IPS-18a (cell line): ENCODE measurements at regions not wholly inside any gene's neighbourhood (a gene's known extent, or its start where the extent isn't known, plus 50 kb on each side); places are given as distances from the start of the nearest gene placed in this dataset.
"Not testable (repeated sequence)": the region's sequence is repeated elsewhere in the genome, so short reads cannot be mapped to it uniquely, and the experiment has no call there.

ENCODE experiments used
- H3K27ac ChIP-seq: one replicate; pipeline ENCODE4 v1.5.1; 2013; ENCODE audit warnings: low read length
- H3K27me3 ChIP-seq: one replicate; pipeline ENCODE4 v1.6.1; 2013; ENCODE audit warnings: mild to moderate bottlenecking, low read length; ENCODE audit not compliant: control insufficient read depth, insufficient read depth
- H3K36me3 ChIP-seq: one replicate; pipeline ENCODE4 v1.6.1; 2013; ENCODE audit warnings: low read depth, low read length; ENCODE audit not compliant: control insufficient read depth
- H3K4me1 ChIP-seq: one replicate; pipeline ENCODE4 v1.6.1; 2013; ENCODE audit warnings: low read depth, low read length; ENCODE audit not compliant: control insufficient read depth
- H3K4me3 ChIP-seq: one replicate; pipeline ENCODE4 v1.5.1; 2013; ENCODE audit warnings: low read length
- H3K9ac ChIP-seq: one replicate; pipeline ENCODE4 v1.6.1; 2013; ENCODE audit warnings: mild to moderate bottlenecking, low read length, moderate library complexity
- H3K9me3 ChIP-seq: one replicate; pipeline ENCODE4 v1.6.1; 2013; ENCODE audit warnings: low read depth, low read length; ENCODE audit not compliant: control insufficient read depth

DNA sequence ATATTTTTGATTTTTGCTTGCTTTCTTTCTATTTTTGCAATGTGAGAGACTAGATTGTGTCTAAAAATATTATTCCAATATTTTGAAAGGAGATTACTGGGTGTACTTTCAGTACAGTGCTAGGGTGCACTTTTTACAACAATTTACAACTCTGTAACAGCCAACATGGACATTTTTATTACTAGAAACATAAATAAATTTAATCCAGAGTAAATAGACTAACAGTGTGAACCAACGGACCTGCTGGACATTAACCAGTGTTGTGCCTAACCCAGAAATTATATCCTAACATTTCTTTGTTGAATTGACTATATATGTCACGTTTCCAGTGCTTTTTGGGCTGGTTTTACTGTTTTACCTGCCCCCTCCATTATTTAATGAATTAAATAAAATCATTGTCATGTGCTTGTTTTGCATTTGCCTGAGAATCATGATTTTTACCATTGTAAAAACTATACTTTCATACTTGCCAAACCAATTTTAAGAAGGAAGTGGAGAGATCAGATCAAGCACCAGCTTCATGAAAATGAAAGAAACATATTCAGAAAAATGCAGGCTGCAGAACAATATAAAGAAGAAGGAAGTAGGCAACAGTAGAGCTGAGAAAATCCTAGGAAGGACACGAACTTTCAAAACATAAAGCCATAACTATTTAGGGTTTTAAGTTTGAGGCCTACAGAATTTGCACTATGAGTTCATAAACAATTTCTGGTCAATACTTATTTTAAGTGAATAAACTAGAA, 400.8 kb upstream of the PIK3R1 start:
- Histone ChIP-seq H3K4me3 (no peak overlapping the region), H3K27ac (no peak overlapping the region), H3K36me3 (no peaks in the 10 kb centered on the region), H3K9ac (no peak overlapping the region), H3K4me1 (no peaks in the 10 kb centered on the region), H3K9me3 (no peaks in the 10 kb centered on the region), H3K27me3 (no peaks in the 10 kb centered on the region)

DNA sequence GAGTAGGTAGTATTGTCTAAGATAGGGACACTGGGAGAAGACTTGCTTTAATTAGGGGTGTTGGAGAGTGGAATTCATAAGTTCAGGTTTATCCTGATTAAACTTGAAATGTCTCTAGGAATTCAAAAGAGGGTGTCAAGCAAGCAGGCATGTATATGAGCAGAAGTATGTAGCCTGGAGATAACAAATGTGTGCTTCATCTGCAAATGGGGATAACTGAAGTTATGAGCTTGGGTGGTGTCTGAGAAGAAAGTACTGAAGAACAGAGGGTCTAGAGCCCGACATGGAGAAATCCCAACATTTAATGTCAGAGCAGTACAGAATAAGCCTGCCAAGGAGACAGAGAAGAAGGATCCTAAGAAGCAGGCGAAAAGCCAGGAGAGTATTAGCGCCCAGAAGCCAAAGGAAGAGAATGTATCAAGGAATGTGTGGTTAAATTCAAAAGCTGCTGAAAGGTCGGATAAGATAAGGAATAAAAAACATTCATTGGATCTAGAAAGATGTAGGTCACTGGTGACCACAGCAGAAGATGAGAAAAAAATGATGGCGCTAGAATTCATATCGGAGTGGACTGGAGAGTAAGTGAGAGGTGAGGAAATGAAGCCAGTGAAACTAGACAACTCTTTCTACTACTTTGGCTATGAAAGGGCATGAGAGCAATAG, 401.5 kb upstream of the PIK3R1 start:
- no peak overlapping the region for H3K9ac ChIP-seq
- H3K27ac ChIP-seq: no peak overlapping the region
- H3K4me3 ChIP-seq: no peak overlapping the region
- no peaks in the 10 kb centered on the region for H3K36me3 ChIP-seq
- H3K9me3 ChIP-seq: no peaks in the 10 kb centered on the region
- no peaks in the 10 kb centered on the region for H3K27me3 ChIP-seq
- no peaks in the 10 kb centered on the region for H3K4me1 ChIP-seq

DNA sequence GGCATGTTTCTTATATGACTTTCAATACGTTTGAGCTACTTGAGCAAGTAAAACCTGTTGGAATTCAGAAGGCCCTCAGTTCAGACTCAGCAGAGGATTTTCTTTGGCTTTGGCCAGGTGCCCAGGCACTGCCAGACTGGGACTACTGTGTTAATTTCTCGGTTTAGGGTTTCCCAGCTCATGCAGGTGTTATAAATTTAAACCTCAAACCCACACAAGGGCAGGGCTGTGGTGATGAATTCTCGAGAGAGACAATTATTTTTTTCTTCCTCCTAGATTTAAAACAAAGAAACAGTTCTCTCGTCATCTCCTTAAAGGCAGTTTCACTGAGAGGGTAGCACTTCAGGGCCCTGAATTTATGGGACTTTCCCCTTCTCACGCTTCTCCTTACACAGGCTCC, 406.0 kb upstream of the PIK3R1 start:
- Histone ChIP-seq H3K9ac (no peak overlapping the region), H3K4me1 (peaks cover 17% of the 10 kb centered on the region), H3K36me3 (no peaks in the 10 kb centered on the region), H3K27me3 (no peaks in the 10 kb centered on the region), H3K9me3 (no peaks in the 10 kb centered on the region), H3K4me3 (no peak overlapping the region), H3K27ac (no peak overlapping the region)

DNA sequence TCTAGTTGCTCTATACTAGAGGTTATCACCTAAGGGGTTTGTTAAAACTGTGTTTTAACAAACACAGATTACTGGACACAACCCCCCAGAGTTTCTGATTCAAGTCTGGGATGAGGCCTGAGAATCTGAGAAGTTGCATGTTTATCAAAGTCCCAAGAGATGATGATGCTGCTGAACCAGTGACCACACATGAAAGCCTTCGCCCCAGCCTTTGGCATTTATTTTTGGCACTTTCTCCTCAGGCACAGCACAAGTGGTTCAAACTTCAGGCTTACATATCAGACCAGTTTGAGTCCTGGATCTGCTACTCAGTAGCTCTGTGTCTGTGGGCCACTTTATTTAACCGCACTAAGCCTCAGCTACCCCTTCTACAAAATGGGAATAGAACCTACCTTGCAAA, 407.2 kb upstream of the PIK3R1 start:
- no peak overlapping the region for H3K9ac ChIP-seq
- no peaks in the 10 kb centered on the region for H3K9me3 ChIP-seq
- no peak overlapping the region for H3K27ac ChIP-seq
- H3K4me3 ChIP-seq: no peak overlapping the region
- no peaks in the 10 kb centered on the region for H3K36me3 ChIP-seq
- H3K4me1 ChIP-seq: peaks cover 17% of the 10 kb centered on the region
- H3K27me3 ChIP-seq: no peaks in the 10 kb centered on the region

DNA sequence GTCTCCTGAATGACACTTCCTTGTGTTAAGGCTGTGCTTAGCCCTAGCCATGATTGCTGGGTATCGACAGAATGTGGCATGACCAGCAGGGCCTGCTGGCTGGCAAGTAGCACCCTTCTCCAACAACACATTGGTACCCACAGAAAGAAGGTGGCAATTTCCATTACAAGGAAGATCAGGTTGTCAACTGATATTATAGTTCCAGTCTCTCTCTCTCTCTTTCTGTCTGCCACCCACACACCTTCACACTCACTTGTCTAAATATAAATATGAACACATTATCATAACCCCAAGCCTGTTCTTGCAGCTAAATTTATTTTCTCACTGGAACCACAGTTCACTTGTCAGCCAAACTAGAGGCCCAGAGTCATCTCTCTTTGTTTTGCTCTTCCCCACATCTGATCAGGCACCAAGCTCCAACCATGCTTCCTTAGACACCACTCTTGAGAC, 408.1 kb upstream of the PIK3R1 start:
- Histone ChIP-seq H3K4me3 (no peak overlapping the region), H3K27ac (no peak overlapping the region), H3K9ac (no peak overlapping the region), H3K27me3 (no peaks in the 10 kb centered on the region), H3K9me3 (no peaks in the 10 kb centered on the region), H3K36me3 (no peaks in the 10 kb centered on the region), H3K4me1 (peaks cover 17% of the 10 kb centered on the region)

DNA sequence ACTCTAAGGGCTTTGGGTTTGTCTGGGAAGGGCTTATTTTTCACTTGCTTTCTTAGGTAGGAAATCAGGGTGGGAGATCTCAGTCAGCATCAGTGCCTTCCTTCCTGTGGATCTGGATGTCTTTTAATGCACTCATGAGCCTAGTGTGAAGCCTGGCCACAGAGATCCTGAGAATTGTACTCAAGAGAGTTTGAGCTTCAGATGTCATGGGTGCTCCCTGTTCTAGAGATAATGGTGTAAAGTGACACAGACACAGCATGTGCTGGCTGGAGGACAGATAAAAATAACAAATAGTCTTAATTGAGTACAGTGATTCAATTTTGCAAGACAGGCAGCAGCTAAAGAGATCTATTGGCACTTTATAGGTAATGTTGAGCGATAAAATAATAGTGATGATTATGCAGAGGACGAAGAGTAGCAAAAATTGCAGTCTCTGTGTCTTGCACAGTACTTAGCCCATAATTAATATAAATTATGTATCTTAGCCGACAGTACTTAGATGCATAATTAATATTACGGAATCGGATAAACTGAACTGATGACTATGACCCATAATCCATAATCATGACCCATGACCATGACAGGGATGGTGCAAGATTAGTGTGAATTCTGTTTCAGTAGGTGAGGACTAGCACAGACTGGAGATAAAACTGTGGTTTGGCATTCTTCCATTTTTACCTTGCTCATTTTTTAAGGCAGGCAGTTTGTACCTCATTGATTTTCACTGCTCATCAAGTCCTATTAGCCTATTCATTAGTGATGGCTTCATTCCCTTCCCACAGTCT, 408.7 kb upstream of the PIK3R1 start:
- Histone ChIP-seq H3K4me3 (peak overlapping the region; percentile 1), H3K36me3 (no peaks in the 10 kb centered on the region), H3K4me1 (peaks cover 17% of the 10 kb centered on the region), H3K9me3 (no peaks in the 10 kb centered on the region), H3K27me3 (no peaks in the 10 kb centered on the region), H3K27ac (peak overlapping the region; percentile 38), H3K9ac (peak overlapping the region; percentile 37)

DNA sequence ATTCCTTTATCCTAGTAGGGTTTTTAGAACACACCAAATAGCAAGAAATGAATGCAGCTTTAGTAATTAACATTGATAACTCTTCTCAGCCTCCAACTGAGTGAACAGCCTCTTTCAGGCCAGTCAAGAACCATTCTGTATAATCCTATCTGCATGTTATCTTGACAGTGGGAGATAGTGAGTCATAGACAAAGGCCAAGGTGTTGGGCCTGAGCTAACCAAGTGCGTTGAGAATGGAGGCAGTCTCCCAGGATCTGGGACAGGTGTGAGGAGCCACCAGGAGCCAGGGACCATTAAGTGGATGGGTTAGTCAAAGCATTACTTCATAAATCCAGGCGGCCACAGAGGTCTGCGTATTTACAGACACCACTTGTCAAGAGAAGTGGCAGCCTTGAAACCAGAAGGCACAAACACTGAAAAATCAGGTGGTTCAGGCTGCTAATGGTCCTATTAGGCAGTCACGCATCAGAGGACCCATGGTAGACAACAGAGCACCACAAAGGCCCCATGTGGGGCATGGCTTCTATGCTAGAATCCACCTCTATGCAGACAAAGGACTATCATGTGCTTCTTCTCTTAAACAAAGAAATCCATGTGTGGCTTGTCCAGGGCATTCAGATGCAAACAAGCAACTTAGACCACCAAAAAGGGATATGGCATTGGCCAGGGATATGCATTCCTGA, 409.7 kb upstream of the PIK3R1 start:
- Histone ChIP-seq H3K9ac (peak overlapping the region; percentile 37), H3K9me3 (no peaks in the 10 kb centered on the region), H3K4me3 (peak overlapping the region; percentile 1), H3K27me3 (no peaks in the 10 kb centered on the region), H3K27ac (peak overlapping the region; percentile 38), H3K4me1 (peaks cover 17% of the 10 kb centered on the region), H3K36me3 (no peaks in the 10 kb centered on the region)

DNA sequence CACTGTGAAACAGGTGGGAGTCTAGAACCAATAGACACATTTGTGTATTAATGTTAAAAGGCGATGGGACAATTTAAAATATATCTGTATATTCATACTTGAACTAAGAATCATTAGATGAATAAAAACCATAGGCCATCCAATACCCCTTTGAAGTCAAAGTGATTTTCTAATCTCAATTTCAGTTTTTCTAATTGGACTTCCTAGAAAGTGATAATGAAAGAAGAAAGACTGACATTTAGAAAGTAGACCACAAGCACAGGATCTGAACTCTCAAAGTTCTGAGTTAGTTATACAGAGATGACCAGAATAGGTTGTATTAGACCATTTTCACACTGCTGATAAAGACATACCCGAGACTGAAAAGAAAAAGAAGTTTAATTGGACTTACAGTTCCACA, 412.8 kb upstream of the PIK3R1 start:
- Histone ChIP-seq H3K27me3 (no peaks in the 10 kb centered on the region), H3K9me3 (peaks cover 7% of the 10 kb centered on the region), H3K36me3 (no peaks in the 10 kb centered on the region), H3K9ac (no peak overlapping the region), H3K4me1 (peaks cover 17% of the 10 kb centered on the region), H3K27ac (no peak overlapping the region), H3K4me3 (no peak overlapping the region)

DNA sequence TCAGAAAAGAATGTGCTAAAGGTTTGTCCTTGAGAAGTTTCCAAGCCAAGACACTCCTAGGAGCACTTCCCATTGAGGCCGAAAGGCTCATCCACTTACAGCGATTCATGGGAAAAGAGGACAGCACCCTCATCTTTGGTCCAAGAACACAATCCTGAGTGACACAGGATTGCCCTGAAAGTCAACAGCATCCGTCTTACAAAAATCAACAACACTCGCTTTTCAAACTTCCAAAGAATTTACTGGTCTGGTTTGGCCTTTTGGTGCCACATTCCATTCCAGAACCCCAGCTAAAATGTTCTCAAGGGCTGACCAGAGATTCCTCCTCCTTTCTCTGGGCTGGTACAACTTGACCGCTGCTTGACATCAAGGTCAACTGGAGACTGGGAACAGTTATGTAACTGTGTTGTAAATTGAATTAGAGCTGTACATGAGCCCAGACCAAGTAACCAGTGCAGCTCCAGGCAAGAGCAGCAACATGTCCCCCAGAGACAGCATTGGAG, 415.8 kb upstream of the PIK3R1 start:
- no peak overlapping the region for H3K4me3 ChIP-seq
- H3K9ac ChIP-seq: no peak overlapping the region
- no peaks in the 10 kb centered on the region for H3K27me3 ChIP-seq
- no peaks in the 10 kb centered on the region for H3K36me3 ChIP-seq
- H3K9me3 ChIP-seq: peaks cover 7% of the 10 kb centered on the region
- H3K27ac ChIP-seq: no peak overlapping the region
- H3K4me1 ChIP-seq: no peaks in the 10 kb centered on the region

DNA sequence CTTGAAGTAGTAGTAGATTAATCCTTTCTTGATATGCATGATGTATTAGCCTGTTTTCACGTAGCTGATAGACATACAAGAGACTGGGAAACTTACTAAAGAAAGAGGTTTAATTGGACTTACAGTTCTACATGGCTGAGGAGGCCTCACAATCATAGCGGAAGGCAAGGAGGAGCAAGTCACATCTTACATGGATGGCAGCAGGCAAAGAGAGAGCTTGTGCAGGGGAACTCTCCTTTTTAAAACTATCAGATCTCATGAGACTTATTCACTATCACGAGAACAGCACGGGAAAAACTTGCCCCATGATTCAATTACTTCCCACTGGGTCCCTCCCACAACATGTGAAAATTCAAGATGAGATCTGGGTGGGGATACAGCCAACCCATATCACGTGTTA, 417.1 kb upstream of the PIK3R1 start:
- H3K27me3 ChIP-seq, H3K9me3 ChIP-seq, H3K4me1 ChIP-seq, H3K36me3 ChIP-seq, H3K4me3 ChIP-seq, H3K27ac ChIP-seq, H3K9ac ChIP-seq: not testable (repeated sequence)

DNA sequence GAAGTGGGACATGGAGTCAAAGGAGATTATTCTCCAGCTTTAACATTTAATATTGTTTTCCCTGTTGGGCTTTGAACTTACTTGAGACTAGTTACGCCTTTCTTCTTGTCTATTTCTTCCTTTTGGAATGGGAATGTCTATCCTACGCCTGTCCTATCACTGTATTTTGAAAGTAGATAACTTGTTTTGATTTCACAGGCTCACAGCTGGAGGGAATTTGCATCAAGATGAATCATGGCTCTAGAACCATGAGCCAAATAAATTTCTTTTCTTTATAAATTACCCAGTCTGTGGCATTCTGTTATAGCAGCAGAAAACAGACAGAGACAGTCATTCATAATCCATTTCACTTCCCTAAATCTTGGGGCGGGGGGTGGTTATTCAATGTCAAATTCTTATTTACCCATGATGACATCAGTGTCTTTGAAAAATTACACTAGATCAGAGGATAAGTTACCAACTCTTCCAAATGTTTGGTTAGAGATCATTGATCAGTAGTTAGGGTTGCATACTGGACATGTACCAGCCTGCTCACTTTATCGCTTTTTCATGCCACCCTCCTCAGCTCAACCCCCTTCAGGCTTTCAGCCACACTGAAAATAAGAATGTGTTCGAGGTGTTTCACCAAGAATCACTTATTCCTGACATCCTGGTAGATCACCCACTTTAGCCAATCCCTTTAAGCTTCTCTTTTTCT, 419.6 kb upstream of the PIK3R1 start:
- Histone ChIP-seq H3K36me3 (no peaks in the 10 kb centered on the region), H3K9me3 (peaks cover 7% of the 10 kb centered on the region), H3K27ac (no peak overlapping the region), H3K4me3 (no peak overlapping the region), H3K4me1 (no peaks in the 10 kb centered on the region), H3K27me3 (no peaks in the 10 kb centered on the region), H3K9ac (no peak overlapping the region)
